ENCODE measurements at regions not wholly inside any gene's neighbourhood (a gene's known extent, or its start where the extent isn't known, plus 50 kb on each side); places are given as distances from the start of the nearest gene placed in this dataset.

- TF ChIP-seq EZH2 (IDR thresholded peaks at IDR 0.05; ENCODE audit: low read length, unreplicated experiment) (no peak), CTCF (conservative IDR thresholded peaks at IDR 0.05; ENCODE audit: low read depth, low read length) (no peak), EZH2phosphoT487 (IDR thresholded peaks at IDR 0.05; ENCODE audit: borderline replicate concordance, low read length) (no peak)
Observed at GRCh38 chr17:73973586-73974409, 229.7 kb upstream of the RPL38 start.

Data from PC-3 (cell line).